GM19351 (cell line): ENCODE measurements at regions not wholly inside any gene's neighbourhood (a gene's known extent, or its start where the extent isn't known, plus 50 kb on each side); places are given as distances from the start of the nearest gene placed in this dataset.

Experiments used
- ATAC-seq: cut with Tn5 transposase; IDR thresholded peaks from one replicate; pipeline ENCODE4 v1.9.1; 2021; ENCODE audit warnings: mild to moderate bottlenecking, moderate library complexity; ENCODE audit not compliant: unreplicated experiment

DNA sequence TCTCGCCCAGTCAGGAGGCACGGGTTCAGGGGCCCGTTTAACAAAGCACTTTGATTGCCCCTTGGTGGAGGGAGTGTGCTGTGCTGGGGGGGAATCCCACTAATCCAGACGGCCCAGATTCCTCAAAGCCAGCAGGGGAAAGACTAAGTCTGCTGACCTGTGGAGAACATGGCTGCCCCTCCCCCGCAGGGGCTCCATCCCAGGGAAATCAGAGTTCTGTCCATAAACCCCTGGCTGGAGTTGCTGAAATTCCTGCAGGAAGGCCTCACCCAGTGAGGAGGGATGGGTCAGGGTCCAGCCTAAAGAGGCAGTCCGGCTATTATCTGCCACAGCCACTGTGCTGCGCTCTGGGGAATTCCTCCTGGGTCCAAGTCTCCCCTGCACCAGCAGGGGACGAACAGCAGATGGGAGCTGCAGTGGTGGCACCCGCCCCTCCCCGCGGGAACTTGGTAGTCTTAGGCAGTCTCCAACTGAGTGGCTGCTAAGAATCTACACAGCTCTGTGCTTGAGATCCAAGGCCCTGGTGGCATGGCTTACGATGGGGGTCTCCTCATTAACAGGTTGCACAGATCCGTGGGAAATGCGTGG, 174.0 kb upstream of the DAB2 start:
- ATAC-seq: no peak

DNA sequence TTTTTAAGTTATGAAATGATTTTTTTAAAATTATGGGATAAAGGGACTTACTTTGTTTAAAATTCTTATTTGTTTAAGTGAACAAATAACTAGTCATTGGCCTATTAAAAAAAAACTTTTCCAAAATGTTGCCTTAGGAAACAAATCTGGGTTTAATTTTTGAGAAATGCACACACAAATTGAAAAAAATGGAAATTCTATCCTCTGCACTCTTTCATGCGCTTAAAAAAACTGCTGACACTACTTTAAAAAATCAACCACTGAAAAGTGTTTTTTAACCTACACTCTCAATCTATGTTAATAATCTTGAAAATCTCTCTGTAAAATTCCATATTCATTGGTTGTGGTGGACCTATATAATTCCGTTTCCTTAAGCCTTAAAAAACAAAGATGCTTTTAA, 163.4 kb upstream of the DAB2 start:
- ATAC-seq: no peak

DNA sequence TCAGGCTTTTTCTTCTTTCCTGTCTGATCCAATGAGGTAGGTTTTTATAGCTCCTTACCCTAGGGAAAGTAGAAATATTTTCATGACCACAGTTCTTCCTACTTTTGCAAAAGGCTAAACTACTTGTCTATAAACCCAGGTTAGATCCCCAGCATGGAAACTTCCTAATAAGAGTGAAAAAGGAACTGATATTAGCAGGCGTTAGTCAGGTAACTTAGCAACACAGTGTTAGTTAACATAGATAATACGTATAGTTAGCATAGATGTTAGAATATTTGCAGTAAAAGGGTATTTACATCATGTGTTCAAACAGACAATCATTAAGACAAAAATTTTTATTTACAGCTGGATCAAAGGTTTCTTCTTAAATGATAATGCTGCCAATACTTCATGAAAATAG, 162.9 kb upstream of the DAB2 start:
- peak; percentile 69 for ATAC-seq

DNA sequence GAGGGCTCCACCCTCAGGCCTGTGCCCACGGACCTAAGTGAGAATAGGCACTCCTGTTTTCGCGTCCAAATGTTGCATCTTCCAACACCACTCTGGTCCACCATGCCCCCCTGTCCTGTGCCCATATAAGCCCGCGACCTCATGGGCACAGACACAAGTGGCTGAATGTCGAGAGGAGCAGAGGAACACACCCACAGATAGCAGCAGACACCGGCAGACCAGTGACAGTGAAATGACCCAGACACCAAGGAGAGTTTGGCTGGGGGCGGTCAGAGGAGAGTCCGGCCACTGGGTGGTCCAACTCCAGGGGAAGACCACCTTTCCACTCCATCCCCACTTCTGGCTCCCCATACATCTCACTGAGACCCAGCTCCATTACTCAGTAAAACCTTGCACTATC, 161.4 kb upstream of the DAB2 start:
- ATAC-seq: no peak

DNA sequence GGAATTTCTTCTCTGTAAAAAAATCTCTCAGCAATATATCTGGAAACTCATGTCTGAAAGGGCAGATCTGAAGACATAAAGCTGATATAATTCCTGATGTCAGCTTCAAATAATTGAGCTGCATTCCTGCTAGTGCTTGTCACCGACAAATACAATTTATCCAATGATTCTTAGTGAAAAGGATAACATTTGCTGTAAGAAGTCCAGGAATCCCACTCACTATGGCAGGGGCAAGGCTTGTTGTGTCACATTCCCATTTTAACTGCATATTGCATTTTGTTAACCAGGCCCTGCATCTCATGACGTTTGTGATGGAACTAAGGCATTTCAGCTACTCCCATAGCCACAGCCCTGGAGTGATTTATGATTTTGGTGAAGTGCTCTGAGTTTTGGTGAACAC, 160.1 kb upstream of the DAB2 start:
- ATAC-seq: no peak

DNA sequence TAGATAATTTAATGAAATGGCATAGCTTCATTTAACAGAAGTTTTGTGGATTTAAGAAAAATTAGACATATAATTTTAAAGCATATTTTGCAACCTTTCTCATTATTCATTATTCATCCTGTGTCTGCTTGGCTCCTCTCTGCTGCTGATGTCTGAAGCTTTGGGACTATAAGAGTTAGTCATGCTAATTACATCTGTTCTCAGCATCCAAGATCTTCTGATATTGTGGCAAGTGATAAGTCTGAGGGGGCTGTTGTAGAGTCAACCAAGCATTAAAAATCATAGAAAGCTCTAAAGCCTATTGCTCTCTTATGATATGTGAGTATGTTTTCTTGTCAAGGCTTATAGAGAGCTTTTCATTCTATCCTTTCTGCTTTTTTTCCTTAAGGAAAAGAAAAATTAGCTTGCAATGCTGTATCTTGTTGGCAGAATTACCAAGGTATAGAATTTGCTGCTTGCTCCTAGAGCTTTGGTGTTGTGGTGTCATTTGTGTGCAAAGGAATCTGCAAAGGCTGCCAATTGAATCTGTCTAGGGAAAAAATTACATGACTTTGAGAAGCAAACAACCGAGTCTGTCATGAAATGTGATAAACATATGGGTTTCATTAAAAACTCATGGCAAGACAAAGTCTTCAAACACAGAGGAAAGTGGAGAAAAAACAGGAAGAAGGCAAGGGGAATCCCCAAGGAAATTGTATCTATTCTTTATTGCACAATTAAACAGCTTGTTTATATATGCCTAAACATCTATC, 156.1 kb upstream of the DAB2 start:
- ATAC-seq: no peak

DNA sequence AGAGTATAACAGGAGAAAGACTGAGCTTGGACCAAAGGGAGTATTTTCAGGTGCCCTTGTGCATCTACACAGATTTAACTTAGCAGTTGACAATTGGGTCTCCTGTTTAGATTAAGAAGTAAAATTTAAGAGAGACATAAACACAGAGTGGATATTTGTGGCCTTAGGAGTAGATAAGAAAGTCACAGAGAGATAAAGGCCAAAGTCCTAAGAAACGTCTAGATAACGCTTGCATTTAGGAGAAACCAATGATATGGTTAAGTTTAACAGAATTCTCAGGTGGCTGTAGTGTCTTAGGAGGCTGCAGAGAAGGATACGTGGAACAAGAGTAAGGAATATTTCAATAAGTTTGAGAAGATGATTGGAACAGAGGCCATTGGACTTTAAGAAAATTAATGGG, 155.0 kb upstream of the DAB2 start:
- no peak for ATAC-seq

DNA sequence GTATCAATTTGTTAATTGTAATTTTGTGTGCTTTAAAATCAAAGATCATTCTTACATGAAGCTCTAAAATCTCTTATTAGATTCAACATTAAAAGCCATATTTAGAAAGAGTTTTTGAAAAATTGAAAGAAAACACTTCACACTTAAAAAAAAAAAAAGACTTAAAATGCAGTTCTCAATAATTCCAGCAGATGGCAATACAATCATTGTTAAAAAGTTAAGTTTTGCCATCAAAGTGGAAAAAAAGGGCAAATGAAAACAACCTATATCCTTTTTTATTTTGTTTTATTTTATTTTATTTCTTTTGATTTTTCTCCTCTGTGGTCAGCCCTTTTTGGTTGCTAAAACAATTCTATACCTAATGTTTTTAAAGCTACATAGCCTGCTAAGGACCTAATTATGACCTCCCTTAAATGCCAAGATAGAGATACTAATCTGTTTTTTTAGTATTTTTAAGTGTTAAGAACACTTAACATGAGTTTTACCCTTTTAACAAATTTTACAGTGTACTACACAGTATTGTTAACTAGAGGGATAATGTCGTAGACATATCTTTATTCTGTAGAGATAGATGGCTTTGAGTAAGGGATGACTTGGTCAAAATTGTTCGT, 154.2 kb upstream of the DAB2 start:
- ATAC-seq: no peak

DNA sequence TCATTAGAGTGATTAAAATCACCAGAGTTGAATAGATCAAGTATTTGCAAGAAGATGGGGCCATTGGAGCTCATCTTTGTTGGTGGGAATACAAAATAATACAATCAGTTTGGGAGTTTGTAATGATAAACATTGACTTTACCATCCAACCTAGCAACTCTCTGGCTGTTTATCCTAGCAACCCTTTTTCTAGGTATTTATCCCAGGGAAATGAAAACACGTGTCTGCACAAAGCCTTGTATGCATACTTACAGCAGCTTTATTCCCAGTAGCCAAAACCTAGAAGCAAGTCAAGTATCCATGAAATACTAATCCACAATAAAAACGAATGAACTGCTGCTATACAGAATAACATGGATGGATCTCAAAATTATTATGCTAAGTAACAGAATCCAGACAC, 152.7 kb upstream of the DAB2 start:
- no peak for ATAC-seq

DNA sequence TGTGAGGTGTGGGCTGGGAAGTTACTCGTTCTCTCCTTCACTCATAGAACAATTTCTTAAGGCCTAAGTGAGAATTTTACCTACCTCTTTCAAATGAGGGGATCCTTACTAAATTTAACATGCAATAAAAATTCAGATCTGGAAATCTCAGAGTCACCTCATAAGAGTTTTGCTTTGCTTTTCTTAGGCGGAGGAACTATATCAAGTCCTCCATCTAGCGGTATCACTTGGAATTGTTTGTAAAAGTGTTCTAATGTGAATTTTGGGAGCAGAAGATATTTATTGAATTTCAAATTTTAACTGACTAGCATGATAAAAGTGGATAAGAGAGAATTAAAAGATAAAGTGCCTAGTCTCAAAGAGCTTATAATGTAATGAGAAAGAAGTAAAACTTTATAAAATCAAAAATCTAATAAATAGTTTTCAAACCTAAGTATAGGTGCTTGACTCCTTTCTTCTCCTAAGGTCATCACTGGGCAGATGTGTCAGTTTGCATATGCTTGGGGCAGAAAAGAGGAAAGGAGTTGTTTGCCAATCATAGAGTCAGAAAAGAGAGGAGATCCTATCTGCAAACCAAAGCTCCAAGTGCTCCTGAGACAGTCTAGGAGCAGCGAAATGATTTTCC, 145.7 kb upstream of the DAB2 start:
- ATAC-seq: peak; percentile 67

DNA sequence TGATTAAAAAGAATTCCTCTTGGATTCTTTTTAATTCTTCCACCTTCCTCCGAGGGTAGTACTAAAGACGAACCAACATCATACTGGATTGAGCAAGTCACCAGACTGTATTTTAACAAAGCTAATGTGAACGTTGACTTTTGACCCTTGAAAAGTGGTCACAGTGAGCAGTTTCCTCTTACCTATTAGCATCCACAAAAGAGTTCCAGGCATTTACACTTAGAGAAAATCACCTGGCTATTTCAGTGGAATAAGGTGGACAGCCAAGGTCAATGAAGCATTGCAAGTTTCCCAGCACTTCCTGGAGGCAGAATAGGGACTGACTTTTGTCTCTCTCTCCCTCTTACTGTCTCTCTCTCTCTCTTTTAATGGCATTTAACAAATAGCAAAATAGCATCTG, 145.1 kb upstream of the DAB2 start:
- no peak for ATAC-seq

DNA sequence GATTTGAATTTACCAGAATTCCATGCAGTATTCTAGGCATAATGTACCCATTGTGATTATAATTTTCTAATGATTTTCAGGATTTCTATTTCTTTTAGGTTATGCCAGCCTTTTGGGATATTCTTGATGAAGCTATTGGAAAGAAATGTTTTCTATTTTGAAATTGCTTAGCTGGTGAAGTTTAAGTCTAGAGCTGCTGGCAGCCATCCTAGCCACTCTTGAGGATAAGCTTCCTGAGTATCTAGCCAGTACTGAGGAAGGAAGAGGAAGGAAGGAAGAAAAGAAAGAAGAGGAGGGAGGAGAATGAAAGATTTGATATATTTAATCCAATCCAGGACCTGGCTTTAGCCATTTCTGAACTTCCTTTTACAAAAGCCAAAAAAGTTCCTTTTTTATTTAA, 142.1 kb upstream of the DAB2 start:
- ATAC-seq: no peak

DNA sequence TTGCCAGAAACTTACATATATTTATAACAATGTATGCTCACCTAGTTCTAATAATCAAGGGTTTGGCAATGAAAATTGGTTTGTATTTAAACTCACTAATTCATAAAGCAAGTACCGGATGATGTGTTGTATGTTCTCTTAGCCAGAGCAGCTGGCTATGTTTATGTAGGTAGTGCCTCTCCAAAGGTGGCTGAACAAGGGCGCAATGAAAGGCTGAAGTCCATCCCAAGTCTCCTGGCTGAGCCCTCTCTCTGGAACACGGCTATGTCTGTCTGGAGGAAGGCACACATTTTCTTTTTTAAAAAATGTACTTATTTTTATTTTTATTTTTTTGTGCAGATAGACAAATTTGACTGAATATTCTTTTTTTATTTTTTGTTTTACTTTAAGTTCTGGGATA, 141.2 kb upstream of the DAB2 start:
- ATAC-seq: no peak

DNA sequence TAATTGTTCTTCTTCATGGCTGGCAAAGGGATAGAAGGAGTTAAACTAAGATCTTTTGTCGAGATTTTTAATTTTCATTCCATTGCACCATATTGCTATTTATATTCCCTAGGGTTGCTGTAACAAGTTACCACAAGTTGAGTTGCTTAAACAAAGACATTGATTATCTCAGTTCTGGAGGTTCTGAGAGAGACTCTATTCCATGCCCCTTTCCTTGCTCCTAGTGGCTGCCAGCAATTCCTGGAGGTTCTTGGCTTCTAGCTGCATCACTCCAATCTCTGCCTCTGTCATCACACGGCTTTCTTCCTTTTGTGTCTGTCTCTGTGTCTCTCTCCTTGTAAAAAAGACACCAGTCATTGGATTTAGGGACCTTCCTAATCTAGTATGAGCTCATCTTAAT, 136.6 kb upstream of the DAB2 start:
- no peak for ATAC-seq

DNA sequence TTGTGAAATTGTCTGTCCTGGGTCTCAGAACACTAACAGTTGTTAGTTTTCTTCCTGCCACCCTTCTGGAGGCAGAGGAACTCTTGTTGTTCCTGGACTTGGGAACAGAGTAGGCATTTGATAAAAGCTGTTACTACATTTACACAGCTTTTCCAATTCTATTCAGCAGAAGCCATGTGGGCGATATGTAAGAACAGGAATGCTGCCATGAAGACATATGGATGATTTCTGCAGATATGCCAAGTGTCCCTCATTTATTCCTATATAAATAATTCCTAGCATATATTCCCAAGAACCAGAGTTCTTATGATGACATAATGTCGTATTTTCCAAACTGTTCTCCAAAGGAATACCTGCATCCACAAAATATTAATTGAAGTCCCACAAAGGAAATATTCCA, 135.9 kb upstream of the DAB2 start:
- ATAC-seq: no peak

DNA sequence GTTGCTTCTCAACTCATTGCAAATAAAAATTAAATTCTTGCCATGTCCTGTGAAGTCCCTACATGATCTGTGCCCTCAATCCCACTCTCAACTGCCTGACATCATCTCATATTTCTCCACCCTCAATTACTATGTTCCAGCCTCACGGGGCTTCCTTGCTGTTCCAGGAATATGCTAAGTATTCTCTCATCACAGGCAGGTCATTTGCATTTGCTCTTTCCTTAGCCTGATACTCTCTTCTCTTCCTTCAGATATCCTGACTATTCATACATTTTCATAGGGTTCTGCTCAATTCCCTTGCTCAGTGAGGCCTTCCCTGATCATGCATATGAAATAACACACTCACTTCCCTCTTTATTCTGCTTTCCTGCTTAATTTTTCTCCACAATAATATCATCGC, 135.1 kb upstream of the DAB2 start:
- no peak for ATAC-seq

DNA sequence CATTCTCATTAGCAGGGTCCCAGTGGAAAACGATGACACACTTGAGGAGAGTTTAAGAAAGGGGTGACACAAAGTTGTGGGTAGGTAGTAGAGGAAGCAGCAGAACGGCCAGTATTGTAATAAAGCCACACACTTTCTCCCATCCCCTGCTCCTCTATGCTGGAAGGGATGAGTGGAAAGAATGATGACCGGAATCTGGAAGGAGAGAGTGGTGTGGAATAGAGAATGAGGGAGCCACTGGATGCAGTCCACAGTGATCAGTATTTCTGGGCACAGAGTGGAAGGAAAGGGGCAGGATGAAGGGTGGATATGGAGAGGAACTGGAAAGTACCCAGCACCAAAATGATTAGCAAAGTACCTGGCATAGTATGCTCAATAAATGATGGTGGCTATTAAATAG, 133.8 kb upstream of the DAB2 start:
- no peak for ATAC-seq

DNA sequence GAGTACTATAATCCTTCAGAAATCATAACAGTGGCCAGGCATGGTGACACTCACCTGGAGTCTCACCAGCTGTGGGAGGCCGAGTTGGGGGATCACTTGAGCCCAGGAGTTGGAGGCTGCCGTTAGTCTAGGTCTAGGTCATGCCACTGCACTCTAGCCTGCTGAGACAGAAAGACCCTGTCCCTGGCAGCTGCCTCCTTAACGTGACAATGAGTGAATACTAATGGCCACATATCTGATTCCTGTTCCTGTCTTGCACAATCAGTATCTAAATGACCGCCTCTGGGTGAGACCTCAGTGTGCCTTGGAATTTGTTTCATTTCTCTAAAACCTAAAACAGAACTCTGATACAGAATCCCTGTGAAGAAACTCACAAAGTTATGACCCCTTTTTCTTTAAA, 131.0 kb upstream of the DAB2 start:
- ATAC-seq: no peak

DNA sequence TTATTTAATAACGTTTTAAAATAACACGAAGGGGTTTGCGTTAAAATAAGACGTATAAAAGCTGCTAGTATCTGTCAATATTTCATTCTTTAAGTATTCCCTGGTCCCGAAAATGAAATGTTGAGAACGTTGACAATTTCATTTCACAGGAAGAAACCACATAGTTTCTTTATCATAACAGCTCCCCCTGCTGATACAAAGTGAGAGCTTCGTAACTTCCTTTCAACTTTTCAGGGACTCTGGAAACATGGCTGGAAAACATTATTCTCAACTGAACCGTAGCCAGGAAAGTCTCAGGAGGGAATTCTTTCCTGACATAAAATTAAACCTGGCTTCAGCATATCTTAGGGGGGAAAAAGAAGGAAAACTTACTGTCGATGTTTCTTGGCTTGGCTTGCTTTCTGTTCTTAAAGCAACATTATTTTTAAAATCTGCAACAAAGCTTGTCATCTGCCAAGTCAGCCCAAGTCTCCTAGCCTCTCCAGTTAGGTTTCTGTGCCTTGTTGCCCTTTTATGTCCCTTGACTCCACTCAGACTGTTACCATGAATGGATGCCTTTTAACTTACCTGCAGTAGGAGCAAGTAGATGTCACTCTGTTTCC, 122.9 kb upstream of the DAB2 start:
- no peak for ATAC-seq

DNA sequence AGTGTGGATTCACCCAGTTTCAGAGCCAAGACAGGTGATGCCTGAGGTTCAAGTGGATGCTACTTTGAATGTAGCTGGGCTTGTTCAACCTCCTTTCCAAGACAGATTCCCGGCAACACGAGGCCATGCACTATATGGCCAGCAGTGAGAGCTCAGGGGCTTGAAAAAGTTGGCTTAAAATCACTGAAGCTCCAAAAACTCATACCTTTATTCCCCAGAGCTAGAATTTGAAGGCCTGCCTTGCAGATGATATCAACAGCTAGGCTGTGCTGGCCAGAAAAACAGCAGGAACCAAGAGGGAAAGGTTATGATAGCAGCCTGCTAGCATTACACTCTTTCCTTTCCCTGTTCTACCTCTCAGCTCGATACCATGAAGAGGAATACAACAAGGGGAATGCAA, 120.2 kb upstream of the DAB2 start:
- ATAC-seq: no peak

DNA sequence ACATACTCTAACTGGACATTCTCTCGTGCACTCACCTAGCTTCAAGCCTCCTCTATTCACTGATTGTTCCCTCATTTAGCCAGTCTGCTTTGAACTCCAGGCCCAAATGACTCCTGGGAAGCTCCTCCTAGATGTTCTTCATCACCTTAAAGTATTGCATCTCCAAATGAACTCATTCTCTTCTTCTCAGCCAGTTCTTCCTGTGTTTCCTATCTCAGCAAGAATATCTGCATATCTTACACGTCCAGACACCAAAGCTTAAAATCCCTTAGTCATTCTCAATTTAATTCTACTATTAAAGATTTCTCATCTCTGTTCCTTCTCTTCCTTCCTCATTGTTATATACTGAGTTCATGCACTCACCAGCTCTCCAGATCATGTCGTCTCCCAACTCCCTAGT, 118.6 kb upstream of the DAB2 start:
- no peak for ATAC-seq
